ENCODE measurements at regions not wholly inside any gene's neighbourhood (a gene's known extent, or its start where the extent isn't known, plus 50 kb on each side); places are given as distances from the start of the nearest gene placed in this dataset.

DNA sequence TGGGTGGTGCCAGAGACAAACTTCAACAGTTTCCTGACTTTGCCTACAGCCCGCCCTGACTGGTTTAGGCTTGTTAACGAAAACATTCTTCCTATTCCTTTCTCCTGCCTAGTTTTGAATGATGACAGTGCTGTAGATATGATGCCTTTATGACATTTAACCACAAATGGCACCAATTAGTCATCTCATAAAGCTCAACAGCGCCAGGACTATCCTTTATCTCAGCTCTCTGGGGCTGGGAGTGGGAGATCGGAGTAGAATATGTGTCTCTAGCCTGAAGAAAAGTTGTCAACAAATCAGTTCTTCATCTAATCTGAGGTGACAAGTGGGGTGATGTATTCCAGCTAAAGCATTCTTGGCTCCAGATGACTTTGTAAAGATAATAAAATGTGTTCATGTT is 64.6 kb upstream of the SH3RF1 start:
- H3K9me2 ChIP-seq (ENCODE audit: insufficient read depth) = no peaks in the 10 kb centered on the region
- H3K9me3 ChIP-seq (ENCODE audit: insufficient read depth, low read depth) = no peaks in the 10 kb centered on the region
- H2AFZ ChIP-seq = no peak overlapping the region
- no peak for DNase-seq
- H3F3A ChIP-seq (ENCODE audit: insufficient read depth, low read depth) = no peaks in the 10 kb centered on the region
- H3K4me2 ChIP-seq = no peak overlapping the region
- no peaks in the 10 kb centered on the region for H4K20me1 ChIP-seq (ENCODE audit: insufficient read depth)
- no peaks in the 10 kb centered on the region for H3K4me1 ChIP-seq (replicated peaks; ENCODE audit: insufficient read depth)
- no peak overlapping the region for H3K4me3 ChIP-seq
- CTCF ChIA-PET = no interaction called here
- no peak overlapping the region for H3K27ac ChIP-seq
- intact Hi-C loops (cut with micrococcal nuclease; ENCODE audit: unreplicated experiment) = no loop called here
- POLR2A ChIA-PET (ENCODE audit: unreplicated experiment) = no interaction called here
- no peaks in the 10 kb centered on the region for H3K79me2 ChIP-seq (ENCODE audit: low read depth)
- BruUV-seq (replicated peaks) = no TSS peak
- no peak for TF ChIP-seq EZH2 (IDR thresholded peaks at IDR 0.05; ENCODE audit: low read depth)
- TF ChIP-seq, protein P1, sequence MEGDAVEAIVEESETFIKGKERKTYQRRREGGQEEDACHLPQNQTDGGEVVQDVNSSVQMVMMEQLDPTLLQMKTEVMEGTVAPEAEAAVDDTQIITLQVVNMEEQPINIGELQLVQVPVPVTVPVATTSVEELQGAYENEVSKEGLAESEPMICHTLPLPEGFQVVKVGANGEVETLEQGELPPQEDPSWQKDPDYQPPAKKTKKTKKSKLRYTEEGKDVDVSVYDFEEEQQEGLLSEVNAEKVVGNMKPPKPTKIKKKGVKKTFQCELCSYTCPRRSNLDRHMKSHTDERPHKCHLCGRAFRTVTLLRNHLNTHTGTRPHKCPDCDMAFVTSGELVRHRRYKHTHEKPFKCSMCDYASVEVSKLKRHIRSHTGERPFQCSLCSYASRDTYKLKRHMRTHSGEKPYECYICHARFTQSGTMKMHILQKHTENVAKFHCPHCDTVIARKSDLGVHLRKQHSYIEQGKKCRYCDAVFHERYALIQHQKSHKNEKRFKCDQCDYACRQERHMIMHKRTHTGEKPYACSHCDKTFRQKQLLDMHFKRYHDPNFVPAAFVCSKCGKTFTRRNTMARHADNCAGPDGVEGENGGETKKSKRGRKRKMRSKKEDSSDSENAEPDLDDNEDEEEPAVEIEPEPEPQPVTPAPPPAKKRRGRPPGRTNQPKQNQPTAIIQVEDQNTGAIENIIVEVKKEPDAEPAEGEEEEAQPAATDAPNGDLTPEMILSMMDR (conservative IDR thresholded peaks at IDR 0.05) = no peak
- H3K36me3 ChIP-seq (ENCODE audit: low read depth) = no peaks in the 10 kb centered on the region
- H3K27me3 ChIP-seq (ENCODE audit: insufficient read depth, low read depth) = no peaks in the 10 kb centered on the region

DNA sequence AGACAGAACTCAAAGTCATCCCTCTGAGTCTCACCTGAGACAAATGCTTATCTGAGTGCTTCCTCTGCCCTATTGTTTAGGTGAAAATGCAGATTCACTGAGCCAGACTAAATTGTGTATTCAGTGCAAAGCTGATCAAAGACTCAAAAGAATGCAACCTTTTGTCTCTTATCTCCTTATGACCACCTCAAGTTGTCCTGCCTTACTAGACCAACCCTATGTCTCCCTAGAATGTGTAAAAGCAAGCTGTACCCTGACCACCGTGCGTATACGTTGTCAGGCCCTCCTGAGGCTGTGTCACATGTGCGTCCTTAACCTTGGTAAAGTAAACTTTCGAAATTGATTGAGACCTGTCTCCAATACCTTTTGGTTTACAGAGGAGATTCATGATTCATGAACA is 63.6 kb upstream of the SH3RF1 start:
- H2AFZ ChIP-seq = no peak overlapping the region
- H3K36me3 ChIP-seq (ENCODE audit: low read depth) = no peaks in the 10 kb centered on the region
- intact Hi-C loops (cut with micrococcal nuclease; ENCODE audit: unreplicated experiment) = no loop called here
- no peak overlapping the region for H3K27ac ChIP-seq
- H3K4me1 ChIP-seq (replicated peaks; ENCODE audit: insufficient read depth) = no peaks in the 10 kb centered on the region
- H3F3A ChIP-seq (ENCODE audit: insufficient read depth, low read depth) = no peaks in the 10 kb centered on the region
- H3K9me3 ChIP-seq (ENCODE audit: insufficient read depth, low read depth) = no peaks in the 10 kb centered on the region
- H3K27me3 ChIP-seq (ENCODE audit: insufficient read depth, low read depth) = no peaks in the 10 kb centered on the region
- BruUV-seq (replicated peaks) = no TSS peak
- CTCF ChIA-PET = no interaction called here
- no peak overlapping the region for H3K4me2 ChIP-seq
- H3K9me2 ChIP-seq (ENCODE audit: insufficient read depth) = no peaks in the 10 kb centered on the region
- no peaks in the 10 kb centered on the region for H4K20me1 ChIP-seq (ENCODE audit: insufficient read depth)
- TF ChIP-seq EZH2 (IDR thresholded peaks at IDR 0.05; ENCODE audit: low read depth) = no peak
- TF ChIP-seq, protein P1 (conservative IDR thresholded peaks at IDR 0.05) = no peak
- H3K4me3 ChIP-seq = no peak overlapping the region
- POLR2A ChIA-PET (ENCODE audit: unreplicated experiment) = no interaction called here
- DNase-seq = no peak
- H3K79me2 ChIP-seq (ENCODE audit: low read depth) = no peaks in the 10 kb centered on the region

DNA sequence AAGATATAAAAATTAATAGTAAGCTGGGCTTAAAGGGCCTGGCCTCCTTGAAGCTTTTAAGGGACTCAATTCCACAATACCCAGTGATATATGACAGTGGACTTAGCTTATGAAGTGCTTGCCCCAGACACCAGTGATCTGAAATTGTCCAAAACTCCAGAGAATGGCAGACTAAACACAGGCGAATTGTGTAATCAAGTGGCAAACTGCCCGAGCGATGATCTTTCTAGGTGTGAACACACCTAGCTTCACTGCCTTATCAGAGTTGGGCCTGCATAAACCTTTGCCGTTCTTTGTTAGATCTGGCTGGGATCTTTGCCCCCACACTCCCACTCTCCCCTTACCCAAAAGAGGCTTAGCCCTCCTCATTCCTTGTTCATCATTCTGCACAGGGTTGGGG is 62.5 kb upstream of the SH3RF1 start:
- no peak for DNase-seq
- no peaks in the 10 kb centered on the region for H3K27me3 ChIP-seq (ENCODE audit: insufficient read depth, low read depth)
- no peak overlapping the region for H3K4me3 ChIP-seq
- BruUV-seq (replicated peaks) = no TSS peak
- no peaks in the 10 kb centered on the region for H3K36me3 ChIP-seq (ENCODE audit: low read depth)
- no peaks in the 10 kb centered on the region for H3K9me3 ChIP-seq (ENCODE audit: insufficient read depth, low read depth)
- intact Hi-C loops (cut with micrococcal nuclease; ENCODE audit: unreplicated experiment) = no loop called here
- H3K79me2 ChIP-seq (ENCODE audit: low read depth) = no peaks in the 10 kb centered on the region
- POLR2A ChIA-PET (ENCODE audit: unreplicated experiment) = no interaction called here
- no peak overlapping the region for H3K27ac ChIP-seq
- CTCF ChIA-PET = no interaction called here
- no peaks in the 10 kb centered on the region for H3K4me1 ChIP-seq (replicated peaks; ENCODE audit: insufficient read depth)
- no peak overlapping the region for H2AFZ ChIP-seq
- no peaks in the 10 kb centered on the region for H3F3A ChIP-seq (ENCODE audit: insufficient read depth, low read depth)
- TF ChIP-seq, protein P1 (conservative IDR thresholded peaks at IDR 0.05) = no peak
- TF ChIP-seq EZH2 (IDR thresholded peaks at IDR 0.05; ENCODE audit: low read depth) = no peak
- no peaks in the 10 kb centered on the region for H4K20me1 ChIP-seq (ENCODE audit: insufficient read depth)
- H3K9me2 ChIP-seq (ENCODE audit: insufficient read depth) = no peaks in the 10 kb centered on the region
- no peak overlapping the region for H3K4me2 ChIP-seq

Measured in PC-9 (cell line).